Mesothelial cell of epicardium (in vitro differentiated cells): ENCODE measurements at regions not wholly inside any gene's neighbourhood (a gene's known extent, or its start where the extent isn't known, plus 50 kb on each side); places are given as distances from the start of the nearest gene placed in this dataset.

Experiments used
- DNase-seq, 2 experiments: peaks; one replicate each; pipeline ENCODE4 v3.0.0; 2021; ENCODE audit warnings: low spot score in 2 of 2; ENCODE audit not compliant: unreplicated experiment in 2 of 2
- H3K27ac Mint-ChIP-seq: 2 replicates; pipeline ENCODE4 v1.8.0; 2021; ENCODE audit warnings: mixed read lengths
- H3K27me3 Mint-ChIP-seq: 2 replicates; pipeline ENCODE4 v1.8.0; 2021; ENCODE audit warnings: low read depth, mixed read lengths
- H3K36me3 Mint-ChIP-seq: 2 replicates; pipeline ENCODE4 v1.8.0; 2021; ENCODE audit warnings: mixed read lengths
- H3K4me1 Mint-ChIP-seq: 2 replicates; pipeline ENCODE4 v1.8.0; 2021; ENCODE audit warnings: mixed read lengths
- H3K4me3 Mint-ChIP-seq: 2 replicates; pipeline ENCODE4 v1.8.0; 2021; ENCODE audit warnings: mild to moderate bottlenecking, moderate library complexity, mixed read lengths
- H3K9me3 Mint-ChIP-seq: 2 replicates; pipeline ENCODE4 v1.8.0; 2021; ENCODE audit warnings: mixed read lengths
- TF ChIP-seq, protein P1 (sequence below): fragments of 200-600 bp; sonication (generic); IDR thresholded peaks from one replicate; pipeline ENCODE4 v1.5.0; 2021; ENCODE audit warnings: antibody characterized with exemption; ENCODE audit not compliant: unreplicated experiment

DNA sequence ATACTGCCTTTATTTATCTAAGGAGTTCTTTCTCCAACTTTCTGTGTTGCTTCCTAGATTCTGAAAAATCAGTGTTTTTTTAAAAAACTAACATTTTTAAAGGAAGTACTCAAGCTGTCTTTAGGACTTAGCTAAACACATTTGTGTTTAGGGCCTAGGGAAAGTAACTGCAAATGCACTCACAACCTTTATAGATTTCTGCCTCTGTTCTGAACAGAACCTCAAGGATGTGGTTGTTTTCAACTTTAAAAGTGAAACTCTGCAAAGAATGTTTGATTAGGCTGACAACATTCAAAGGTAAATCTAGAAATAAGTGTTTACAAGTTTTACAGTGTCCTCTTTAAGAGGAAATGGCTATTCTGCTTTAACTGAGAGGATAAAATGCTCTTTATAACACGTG is 55.4 kb upstream of the CNTN5 start:
- Mint-ChIP-seq H3K27ac (no peak overlapping the region), H3K4me3 (no peak overlapping the region), H3K36me3 (no peaks in the 10 kb centered on the region), H3K9me3 (no peaks in the 10 kb centered on the region), H3K4me1 (no peaks in the 10 kb centered on the region), H3K27me3 (no peaks in the 10 kb centered on the region)
- TF ChIP-seq, protein P1, sequence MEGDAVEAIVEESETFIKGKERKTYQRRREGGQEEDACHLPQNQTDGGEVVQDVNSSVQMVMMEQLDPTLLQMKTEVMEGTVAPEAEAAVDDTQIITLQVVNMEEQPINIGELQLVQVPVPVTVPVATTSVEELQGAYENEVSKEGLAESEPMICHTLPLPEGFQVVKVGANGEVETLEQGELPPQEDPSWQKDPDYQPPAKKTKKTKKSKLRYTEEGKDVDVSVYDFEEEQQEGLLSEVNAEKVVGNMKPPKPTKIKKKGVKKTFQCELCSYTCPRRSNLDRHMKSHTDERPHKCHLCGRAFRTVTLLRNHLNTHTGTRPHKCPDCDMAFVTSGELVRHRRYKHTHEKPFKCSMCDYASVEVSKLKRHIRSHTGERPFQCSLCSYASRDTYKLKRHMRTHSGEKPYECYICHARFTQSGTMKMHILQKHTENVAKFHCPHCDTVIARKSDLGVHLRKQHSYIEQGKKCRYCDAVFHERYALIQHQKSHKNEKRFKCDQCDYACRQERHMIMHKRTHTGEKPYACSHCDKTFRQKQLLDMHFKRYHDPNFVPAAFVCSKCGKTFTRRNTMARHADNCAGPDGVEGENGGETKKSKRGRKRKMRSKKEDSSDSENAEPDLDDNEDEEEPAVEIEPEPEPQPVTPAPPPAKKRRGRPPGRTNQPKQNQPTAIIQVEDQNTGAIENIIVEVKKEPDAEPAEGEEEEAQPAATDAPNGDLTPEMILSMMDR, result no peak
- DNase-seq, result no peak

DNA sequence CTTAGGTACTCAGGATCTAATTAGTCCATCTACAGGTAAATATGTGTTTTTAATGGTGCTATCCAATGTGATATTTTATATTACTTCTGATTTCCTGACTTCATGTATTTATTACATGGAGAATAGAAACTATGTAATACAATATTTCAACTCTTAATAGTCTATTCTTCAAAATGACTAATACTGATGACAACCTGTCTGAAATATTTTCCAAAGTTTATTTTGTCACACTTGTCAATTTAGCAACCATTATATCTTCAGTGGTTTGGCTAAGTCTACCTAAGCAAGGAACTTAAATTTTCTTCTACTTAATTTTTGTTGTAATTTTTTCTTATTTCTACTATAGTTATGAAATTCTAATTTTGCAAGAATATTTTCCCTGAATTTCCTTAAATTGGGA is 55.0 kb upstream of the CNTN5 start:
- no peak overlapping the region for H3K4me3 Mint-ChIP-seq
- H3K27me3 Mint-ChIP-seq, result no peaks in the 10 kb centered on the region
- no peaks in the 10 kb centered on the region for H3K36me3 Mint-ChIP-seq
- no peak overlapping the region for H3K27ac Mint-ChIP-seq
- no peak for DNase-seq
- H3K4me1 Mint-ChIP-seq, result no peaks in the 10 kb centered on the region
- H3K9me3 Mint-ChIP-seq, result no peaks in the 10 kb centered on the region
- TF ChIP-seq, protein P1, result no peak

DNA sequence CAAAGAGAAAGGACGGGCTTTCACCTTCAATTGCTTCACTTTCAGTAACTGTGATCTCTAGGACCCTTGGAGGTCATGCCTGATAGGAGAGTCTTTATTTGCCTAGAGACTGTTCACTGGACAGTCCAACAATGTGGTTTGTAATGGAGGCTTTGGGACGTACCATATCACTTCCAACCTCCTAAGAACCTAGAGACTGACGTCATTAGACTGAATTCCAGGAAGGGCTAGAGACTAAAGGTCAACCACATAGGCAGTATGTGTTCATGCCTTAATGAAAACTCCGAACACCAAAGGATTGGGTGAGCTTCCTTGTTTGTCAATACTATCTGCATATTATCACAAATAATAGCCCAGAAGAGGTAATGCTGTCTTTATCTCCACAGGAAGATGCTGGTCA is 53.7 kb upstream of the CNTN5 start:
- Mint-ChIP-seq H3K36me3 (no peaks in the 10 kb centered on the region), H3K4me3 (no peak overlapping the region), H3K4me1 (no peaks in the 10 kb centered on the region), H3K9me3 (peaks cover 10% of the 10 kb centered on the region), H3K27ac (no peak overlapping the region), H3K27me3 (no peaks in the 10 kb centered on the region)
- no peak for DNase-seq
- TF ChIP-seq, protein P1, result no peak
